H9 (cell line): ENCODE measurements at regions not wholly inside any gene's neighbourhood (a gene's known extent, or its start where the extent isn't known, plus 50 kb on each side); places are given as distances from the start of the nearest gene placed in this dataset.

Experiments used
- DNase-seq: peaks from one replicate; pipeline ENCODE4 v3.0.0-alpha.2; 2017
- H2AFZ ChIP-seq: one replicate; pipeline ENCODE4 v1.6.1; 2013; ENCODE audit warnings: mild to moderate bottlenecking, low read length, control low read depth, moderate library complexity
- H2AK5ac ChIP-seq: 2 replicates; pipeline ENCODE4 v1.6.1; 2013; ENCODE audit warnings: low read length, control low read depth, mixed read lengths; ENCODE audit not compliant: insufficient read length
- H2BK120ac ChIP-seq: one replicate; pipeline ENCODE4 v1.6.1; 2013; ENCODE audit warnings: low read depth, mild to moderate bottlenecking, low read length, control low read depth, inconsistent platforms; ENCODE audit not compliant: poor library complexity, severe bottlenecking
- H2BK12ac ChIP-seq: 2 replicates; pipeline ENCODE4 v1.6.1; 2013; ENCODE audit warnings: low read length, control low read depth, mixed read lengths, low read depth; ENCODE audit not compliant: insufficient read length
- H2BK15ac ChIP-seq: 2 replicates; pipeline ENCODE4 v1.6.1; 2013; ENCODE audit warnings: low read depth, low read length, control low read depth
- H2BK20ac ChIP-seq: one replicate; pipeline ENCODE4 v1.6.1; 2013; ENCODE audit warnings: low read depth, mild to moderate bottlenecking, low read length, control low read depth, inconsistent platforms; ENCODE audit not compliant: poor library complexity, severe bottlenecking
- H2BK5ac ChIP-seq: 2 replicates; pipeline ENCODE4 v1.6.1; 2013; ENCODE audit warnings: low read length, control low read depth, mixed read lengths; ENCODE audit not compliant: insufficient read length
- H3K14ac ChIP-seq: 2 replicates; pipeline ENCODE4 v1.6.1; 2013; ENCODE audit warnings: low read length, control low read depth; ENCODE audit not compliant: insufficient read depth
- H3K18ac ChIP-seq: 2 replicates; pipeline ENCODE4 v1.6.1; 2013; ENCODE audit warnings: low read depth, mild to moderate bottlenecking, mixed read lengths, low read length, control low read depth; ENCODE audit not compliant: insufficient read length
- H3K23ac ChIP-seq: 2 replicates; pipeline ENCODE4 v1.6.1; 2013; ENCODE audit warnings: low read length, control low read depth, mixed read lengths, low read depth; ENCODE audit not compliant: insufficient read length
- H3K23me2 ChIP-seq: 2 replicates; pipeline ENCODE4 v1.6.1; 2013; ENCODE audit warnings: low read depth, mild to moderate bottlenecking, mixed read lengths, low read length, control low read depth; ENCODE audit not compliant: insufficient read length, poor library complexity, severe bottlenecking
- H3K27ac ChIP-seq: 2 replicates; pipeline ENCODE4 v1.5.1; 2013; ENCODE audit warnings: low read length, control low read depth, mixed read lengths, low read depth; ENCODE audit not compliant: insufficient read length
- H3K27me3 ChIP-seq: 2 replicates; pipeline ENCODE4 v1.6.1; 2013; ENCODE audit warnings: low read length, control low read depth, inconsistent platforms; ENCODE audit not compliant: insufficient read depth
- H3K4ac ChIP-seq: 2 replicates; pipeline ENCODE4 v1.6.1; 2013; ENCODE audit warnings: low read depth, mild to moderate bottlenecking, control low read depth, inconsistent platforms, low read length, moderate library complexity
- H3K4me1 ChIP-seq: 2 replicates; pipeline ENCODE4 v1.6.1; 2013; ENCODE audit warnings: low read length, control low read depth, inconsistent platforms; ENCODE audit not compliant: insufficient read depth
- H3K4me2 ChIP-seq: 2 replicates; pipeline ENCODE4 v1.6.1; 2013; ENCODE audit warnings: low read length, control low read depth, mixed read lengths; ENCODE audit not compliant: insufficient read length, insufficient read depth
- H3K56ac ChIP-seq: 2 replicates; pipeline ENCODE4 v1.6.1; 2013; ENCODE audit warnings: low read depth, mild to moderate bottlenecking, mixed read lengths, low read length, control low read depth; ENCODE audit not compliant: insufficient read length
- H3K79me1 ChIP-seq: 2 replicates; pipeline ENCODE4 v1.6.1; 2013; ENCODE audit warnings: low read depth, mild to moderate bottlenecking, moderate library complexity, low read length, control low read depth, inconsistent platforms; ENCODE audit not compliant: insufficient read depth, poor library complexity, severe bottlenecking
- H3K79me2 ChIP-seq: 2 replicates; pipeline ENCODE4 v1.6.1; 2013; ENCODE audit warnings: low read length, control low read depth, inconsistent platforms; ENCODE audit not compliant: insufficient read depth
- H3K9ac ChIP-seq: 2 replicates; pipeline ENCODE4 v1.6.1; 2013; ENCODE audit warnings: low read length, control low read depth, mixed read lengths; ENCODE audit not compliant: insufficient read length; ENCODE audit errors: extremely low read depth
- H3K9me3 ChIP-seq: one replicate; pipeline ENCODE4 v1.6.1; 2013; ENCODE audit warnings: low read depth, low read length, inconsistent platforms; ENCODE audit not compliant: control insufficient read depth
- H3T11ph ChIP-seq: one replicate; pipeline ENCODE4 v1.6.1; 2013; ENCODE audit warnings: mild to moderate bottlenecking, low read length, control low read depth, inconsistent platforms
- H4K20me1 ChIP-seq: one replicate; pipeline ENCODE4 v1.6.1; 2013; ENCODE audit not compliant: control insufficient read depth, insufficient read length, insufficient read depth
- H4K5ac ChIP-seq: 2 replicates; pipeline ENCODE4 v1.6.1; 2013; ENCODE audit warnings: low read depth, mild to moderate bottlenecking, mixed read lengths, low read length, control low read depth; ENCODE audit not compliant: insufficient read length
- H4K8ac ChIP-seq: replicated peaks from 2 replicates; pipeline ENCODE4 v1.6.1; 2013; ENCODE audit warnings: low read length, control low read depth, mixed read lengths, low read depth; ENCODE audit not compliant: insufficient read length
- H4K91ac ChIP-seq: 2 replicates; pipeline ENCODE4 v1.6.1; 2013; ENCODE audit warnings: low read depth, mild to moderate bottlenecking, moderate library complexity, mixed read lengths, low read length, control low read depth; ENCODE audit not compliant: insufficient read length
- H3K27ac Mint-ChIP-seq, 3 experiments: 2 replicates in 2 of 3; 3 replicates in 1 of 3; pipeline ENCODE4 v1.8.0; 2020 to 2021; ENCODE audit warnings: mixed read lengths in 3 of 3, mild to moderate bottlenecking in 1 of 3, moderate library complexity in 1 of 3
- H3K27me3 Mint-ChIP-seq: 2 replicates; pipeline ENCODE4 v1.8.0; 2021; ENCODE audit warnings: low read depth, mild to moderate bottlenecking, moderate library complexity, mixed read lengths
- H3K36me3 Mint-ChIP-seq, 3 experiments: 2 replicates in 2 of 3; 3 replicates in 1 of 3; pipeline ENCODE4 v1.8.0; 2020 to 2021; ENCODE audit warnings: low read depth in 3 of 3, mixed read lengths in 3 of 3; ENCODE audit not compliant: insufficient read depth in 1 of 3
- H3K4me1 Mint-ChIP-seq, 2 experiments: 2 replicates each; pipeline ENCODE4 v1.8.0; 2020; ENCODE audit warnings: mixed read lengths in 2 of 2
- H3K4me3 Mint-ChIP-seq, 2 experiments: 2 replicates in 1 of 2; 3 replicates in 1 of 2; pipeline ENCODE4 v1.8.0; 2020 to 2021; ENCODE audit warnings: mild to moderate bottlenecking in 2 of 2, mixed read lengths in 2 of 2, moderate library complexity in 1 of 2
- H3K9me3 Mint-ChIP-seq, 2 experiments: 2 replicates in 1 of 2; 3 replicates in 1 of 2; pipeline ENCODE4 v1.8.0; 2020; ENCODE audit warnings: mild to moderate bottlenecking in 2 of 2, mixed read lengths in 2 of 2, moderate library complexity in 1 of 2
- CTCF ChIP-seq: fragments of 200-600 bp; sonication (generic); conservative IDR thresholded peaks from 3 replicates; pipeline ENCODE4 v1.8.0; 2021; ENCODE audit warnings: antibody characterized with exemption, mild to moderate bottlenecking
- WGBS: extraction: QIAGEN DNeasy Blood & Tissue Kit; methylation state at CpG from one replicate; pipeline ENCODE4 v1.1.7; 2013; ENCODE audit warnings: missing lambda C conversion rate, low lambda C conversion rate, mixed read lengths; ENCODE audit not compliant: insufficient read length; ENCODE audit errors: extremely low coverage; 5-methylcytosine and 5-hydroxymethylcytosine counted together

- Histone ChIP-seq H3K23ac (no peak overlapping the region), H4K5ac (no peak overlapping the region), H3K79me1 (no peaks in the 10 kb centered on the region), H3K27ac (no peak overlapping the region), H2AK5ac (no peak overlapping the region), H3T11ph (no peak overlapping the region), H3K4me1 (no peaks in the 10 kb centered on the region; the same call in 1 of the 2 replicates), H2AFZ (no peak overlapping the region), H3K23me2 (no peaks in the 10 kb centered on the region), H2BK20ac (no peak overlapping the region), H3K4ac (no peak overlapping the region), H2BK5ac (no peak overlapping the region), H3K56ac (no peak overlapping the region), H2BK12ac (no peak overlapping the region), H2BK15ac (no peak overlapping the region), H3K4me2 (no peak overlapping the region), H4K20me1 (no peaks in the 10 kb centered on the region), H3K27me3 (no peaks in the 10 kb centered on the region), H4K91ac (no peak overlapping the region), H3K18ac (no peak overlapping the region), H3K79me2 (no peaks in the 10 kb centered on the region), H3K9ac (no peak overlapping the region), H3K9me3 (no peaks in the 10 kb centered on the region), H2BK120ac (no peak overlapping the region), H4K8ac (no peak overlapping the region), H3K14ac (no peak overlapping the region)
- Mint-ChIP-seq H3K27ac (no peak overlapping the region), H3K4me1 (peaks cover 4 to 7% of the 10 kb centered on the region in 2 experiments), H3K9me3 (peaks cover 11 to 17% of the 10 kb centered on the region in 2 experiments), H3K4me3 (no peak overlapping the region), H3K27me3 (no peaks in the 10 kb centered on the region), H3K36me3 (peaks cover 5 to 7% (median 7%) of the 10 kb centered on the region in 3 experiments; a peak in 6 of 7 replicates)
- no peak for DNase-seq
- WGBS, result no CpG with 5 or more reads among the region's 6 CpGs
- no peak for TF ChIP-seq CTCF
Observed at GRCh38 chr3:25849091-25849490, 59.2 kb downstream of the OXSM start.
